HG03066 (cell line): ENCODE measurements at regions not wholly inside any gene's neighbourhood (a gene's known extent, or its start where the extent isn't known, plus 50 kb on each side); places are given as distances from the start of the nearest gene placed in this dataset.

ENCODE experiments used
- ATAC-seq: cut with Tn5 transposase; IDR thresholded peaks from one replicate; pipeline ENCODE4 v1.9.1; 2021; ENCODE audit warnings: low read depth; ENCODE audit not compliant: unreplicated experiment

DNA sequence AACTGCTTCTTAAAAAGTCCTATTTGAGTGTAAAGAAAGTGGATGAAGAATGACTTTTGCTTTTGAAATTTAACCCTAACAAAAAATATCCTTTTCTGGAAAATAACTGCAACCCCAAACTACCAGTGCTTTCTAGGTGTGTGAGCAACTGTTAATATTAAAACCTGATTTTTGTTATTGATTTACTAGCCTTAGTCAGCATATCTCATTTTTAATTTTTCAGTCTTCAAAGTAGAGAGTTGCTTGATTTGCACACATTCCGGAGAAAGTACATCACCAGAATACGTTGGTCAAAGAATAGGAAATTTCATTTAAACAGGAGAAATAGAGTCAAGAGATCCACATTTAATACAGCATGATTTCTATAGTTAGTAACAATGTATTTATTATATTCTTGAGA, 141.8 kb upstream of the ADAMTS5 start:
- no peak for ATAC-seq

DNA sequence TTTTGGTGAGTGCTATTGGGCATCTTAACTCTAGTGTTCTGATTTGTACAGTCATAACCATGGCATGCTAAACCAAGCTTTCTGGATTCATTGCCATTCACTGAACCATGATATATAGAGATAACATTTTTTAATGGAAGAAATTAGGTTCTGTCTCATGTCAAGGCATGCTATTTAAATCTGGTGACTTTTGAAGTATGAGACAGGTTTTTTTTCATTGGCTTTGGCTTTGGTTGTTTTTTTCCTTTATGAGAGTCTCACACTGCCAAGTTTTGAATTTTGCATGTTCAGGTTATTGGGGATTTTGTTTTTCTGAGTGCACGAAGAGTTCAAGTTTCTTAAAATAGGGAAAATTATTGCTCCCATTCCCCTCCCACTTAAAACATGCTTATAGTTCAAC, 141.3 kb upstream of the ADAMTS5 start:
- no peak for ATAC-seq

DNA sequence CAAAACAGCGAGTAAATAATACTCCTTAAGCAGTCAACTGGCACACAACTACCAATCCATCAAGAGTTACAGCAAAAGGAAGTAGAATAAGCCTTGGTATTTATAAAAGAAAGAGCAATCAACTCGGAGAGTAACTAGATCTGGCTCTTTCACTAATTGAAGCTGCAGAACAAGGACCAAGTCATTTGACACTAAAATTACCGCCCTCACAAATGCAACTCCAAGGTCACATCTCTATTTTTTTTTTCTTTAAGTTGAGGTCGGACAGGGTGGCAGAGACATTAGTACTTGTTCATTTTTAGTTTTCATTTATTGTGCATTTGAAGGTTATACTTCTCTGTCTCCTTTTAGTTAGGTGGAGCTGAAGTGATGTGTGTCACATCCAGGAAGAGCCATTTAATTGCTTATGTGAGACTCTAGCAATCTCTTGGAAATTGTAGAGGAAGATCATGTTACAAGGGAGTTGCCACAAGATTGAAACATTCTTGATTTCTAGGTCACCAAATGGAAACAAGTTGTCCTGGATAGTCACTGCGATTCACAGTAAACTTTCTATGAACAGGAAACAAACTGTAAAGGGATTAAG, 138.1 kb upstream of the ADAMTS5 start:
- no peak for ATAC-seq

DNA sequence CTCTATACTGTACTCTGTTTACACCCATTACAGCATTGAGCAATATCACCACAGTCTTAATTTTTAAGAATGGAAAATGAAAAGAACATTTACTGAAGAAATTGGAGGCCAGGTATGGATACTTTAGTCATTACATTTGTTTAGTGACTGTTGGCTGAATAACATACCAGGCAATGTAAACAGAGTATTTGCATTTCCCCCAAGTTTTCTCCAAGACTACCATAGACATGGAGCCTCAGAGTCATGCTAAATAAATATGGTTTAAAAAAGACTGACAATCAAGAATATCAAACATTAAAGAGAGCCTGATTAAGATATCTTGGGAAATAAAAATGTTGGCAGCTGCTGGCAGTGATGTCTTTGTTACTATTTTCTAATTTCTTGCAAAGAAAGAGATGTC, 136.9 kb upstream of the ADAMTS5 start:
- ATAC-seq, result no peak

DNA sequence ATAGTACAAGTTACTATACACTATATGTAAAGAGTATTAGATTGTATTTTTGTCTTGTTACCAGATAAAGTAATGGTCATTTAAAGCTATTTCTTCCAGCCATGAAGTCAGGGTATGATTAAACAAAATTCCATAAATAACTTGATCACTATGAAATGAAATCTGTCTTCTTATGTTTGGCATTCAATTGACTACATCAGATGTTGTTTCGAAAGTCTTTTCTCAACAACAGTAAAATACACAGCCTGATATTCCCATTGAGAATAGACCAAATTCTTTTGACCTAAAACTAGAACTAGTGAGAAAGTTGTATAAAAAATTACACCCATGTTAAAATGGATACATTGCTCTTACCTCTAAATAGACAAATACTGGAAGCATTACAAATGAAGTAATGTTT, 134.6 kb upstream of the ADAMTS5 start:
- ATAC-seq, result no peak

DNA sequence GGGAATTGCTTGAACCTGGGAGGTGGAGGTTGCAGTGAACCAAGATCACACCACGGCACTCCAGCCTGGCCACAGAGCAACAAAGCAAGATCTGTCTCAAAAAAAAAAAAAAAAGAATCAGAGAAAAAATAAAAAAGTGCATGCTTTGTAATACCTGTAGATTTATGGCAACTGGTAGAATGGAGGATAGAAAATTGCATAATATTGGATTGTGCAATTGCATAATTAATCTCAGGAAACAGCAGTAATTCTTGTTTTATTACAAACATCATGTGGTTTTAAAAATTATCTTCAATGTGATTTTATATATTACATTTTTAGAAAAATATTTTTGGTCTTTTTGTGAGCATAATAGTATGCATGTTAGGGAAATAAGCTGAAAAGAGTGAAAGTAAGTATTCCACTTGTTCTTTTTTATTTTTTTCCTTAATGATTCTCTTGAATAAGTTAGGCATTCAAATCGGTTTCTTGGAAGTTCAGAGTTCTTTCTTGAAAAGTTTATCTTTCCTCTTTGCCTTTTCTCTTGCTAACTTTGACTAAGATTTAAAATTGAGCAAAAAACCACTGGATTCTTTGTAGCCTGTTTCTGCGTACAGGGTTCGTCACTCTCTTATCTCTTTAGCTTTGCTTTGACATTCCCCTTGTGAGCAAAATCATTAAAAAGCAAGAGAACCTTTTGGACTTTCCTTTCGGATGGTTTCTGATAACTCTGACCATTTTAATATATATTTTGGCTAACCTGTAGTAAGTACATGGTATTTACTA, 127.5 kb upstream of the ADAMTS5 start:
- no peak for ATAC-seq

DNA sequence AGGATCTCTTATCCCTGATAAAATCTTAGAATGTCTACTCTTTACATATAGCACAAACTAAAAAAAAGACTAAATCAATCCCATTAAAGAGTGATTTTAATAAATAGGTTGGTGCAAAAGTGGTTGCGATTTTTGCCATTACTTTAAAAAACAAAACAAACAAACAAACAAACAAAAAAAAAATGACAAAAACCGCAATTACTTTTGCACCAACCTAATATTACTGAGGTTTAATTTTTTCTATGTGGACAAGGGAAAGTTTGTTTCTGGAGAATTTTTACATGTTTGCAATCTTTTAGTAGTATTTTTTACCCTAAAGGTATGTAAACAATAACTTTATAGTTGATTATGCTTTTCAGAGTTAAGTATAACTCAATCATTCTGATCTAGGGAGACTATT, 119.7 kb upstream of the ADAMTS5 start:
- ATAC-seq, result no peak

DNA sequence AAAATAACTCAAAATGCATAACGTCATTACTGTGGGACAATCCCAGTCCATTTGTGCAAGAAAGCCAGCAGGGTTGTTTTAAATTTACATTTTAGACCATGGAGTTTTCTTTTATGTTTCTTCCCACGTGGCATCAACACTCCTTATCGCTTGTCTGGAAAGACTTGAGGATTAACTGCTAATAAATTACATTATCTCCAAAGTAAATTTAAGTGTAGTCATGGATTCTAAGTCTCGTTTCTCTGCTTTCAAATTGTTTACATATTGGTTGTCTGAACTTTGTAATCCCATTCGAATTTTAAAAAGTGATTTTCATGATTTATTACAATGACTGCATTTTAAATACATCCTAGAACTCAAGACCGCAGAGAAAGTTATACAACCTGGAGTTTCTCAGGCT, 119.3 kb upstream of the ADAMTS5 start:
- ATAC-seq, result no peak

DNA sequence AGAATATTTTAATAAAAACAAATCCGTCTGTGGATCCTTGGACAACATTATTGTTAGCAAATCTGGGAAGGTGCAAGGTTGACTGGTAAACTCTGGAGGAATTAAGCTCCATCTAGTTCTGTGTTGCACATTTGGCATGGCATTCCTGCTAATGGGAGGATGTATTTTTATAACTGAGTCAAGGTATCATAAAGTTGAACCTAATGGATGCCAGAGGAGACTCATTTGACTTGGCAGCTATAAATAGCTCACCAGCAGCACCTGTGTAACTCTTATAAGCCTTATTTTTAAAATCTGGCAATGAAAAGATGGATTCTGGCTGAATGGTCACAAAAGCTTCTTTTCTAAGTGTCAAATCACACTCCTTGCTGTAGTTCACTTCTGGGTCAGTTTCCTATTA, 118.5 kb upstream of the ADAMTS5 start:
- ATAC-seq, result no peak

DNA sequence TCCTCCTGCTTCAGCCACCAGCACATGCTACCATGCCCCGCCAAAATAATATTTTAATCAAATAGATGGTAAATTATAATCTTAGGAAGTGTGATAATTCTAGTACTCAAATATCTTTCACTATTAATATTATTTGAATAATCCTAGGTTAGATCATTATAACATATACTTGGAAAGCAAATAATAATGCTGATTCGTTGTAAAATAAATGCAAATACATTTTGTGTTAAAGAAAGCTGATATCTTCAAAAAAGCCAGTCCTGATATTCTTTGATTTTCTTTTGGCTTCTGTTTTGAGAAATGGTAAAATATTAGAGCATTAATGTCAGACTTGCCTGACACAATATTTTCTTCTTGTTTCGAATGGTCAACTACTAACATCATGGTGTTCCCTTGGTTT, 116.3 kb upstream of the ADAMTS5 start:
- no peak for ATAC-seq

DNA sequence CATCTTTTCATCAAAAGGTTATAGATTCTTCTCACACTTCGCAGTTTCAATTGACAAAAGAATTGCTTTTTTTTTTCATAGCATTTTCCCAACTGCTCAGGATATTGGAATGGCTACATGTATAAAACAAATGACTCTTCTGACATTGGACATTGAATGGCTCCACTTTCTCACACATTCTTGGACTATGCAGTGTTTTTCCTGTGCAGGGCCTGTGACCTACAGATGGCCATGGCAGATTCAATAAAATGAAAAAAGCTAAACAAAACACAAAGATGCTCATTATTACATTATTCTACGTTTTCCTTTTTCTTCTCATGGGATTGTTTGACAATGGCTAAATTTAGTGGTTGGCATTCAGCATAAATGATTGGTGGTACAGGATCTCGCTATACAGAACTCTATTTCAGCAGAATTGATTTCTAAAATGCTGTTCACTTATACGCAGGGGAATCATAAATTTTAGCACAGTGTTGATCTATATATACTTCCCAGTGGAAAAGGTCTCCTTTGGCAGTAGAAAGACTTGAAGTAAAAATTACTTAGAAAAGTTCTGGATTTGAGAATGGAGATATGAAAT, 115.6 kb upstream of the ADAMTS5 start:
- ATAC-seq, result no peak

DNA sequence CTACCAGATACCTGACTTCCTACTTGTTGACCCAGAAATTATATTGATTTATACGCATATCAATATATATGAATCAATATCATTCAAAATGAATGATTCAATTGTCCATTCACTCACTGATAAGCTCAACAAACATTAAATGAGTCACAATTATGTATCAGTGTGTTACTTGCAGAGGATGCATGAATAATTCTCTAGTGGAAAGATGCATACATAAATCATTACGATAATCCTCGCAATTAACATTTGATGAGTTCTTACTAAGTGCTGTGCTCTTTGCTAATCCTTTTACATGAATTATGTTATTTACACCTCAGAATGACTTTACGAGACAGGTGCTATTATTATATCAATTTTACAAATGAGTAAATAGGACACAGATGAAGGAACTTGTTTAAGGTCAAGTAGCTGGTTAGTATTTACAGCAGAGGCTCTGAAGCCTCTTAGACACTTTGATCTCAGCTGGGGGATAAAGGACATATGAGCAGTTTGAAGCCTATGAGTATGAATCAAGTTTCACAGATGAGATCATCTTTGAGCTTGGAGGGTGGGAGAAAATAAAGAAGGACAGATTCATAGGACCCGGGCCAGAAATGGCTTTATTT, 112.8 kb upstream of the ADAMTS5 start:
- ATAC-seq, result no peak

DNA sequence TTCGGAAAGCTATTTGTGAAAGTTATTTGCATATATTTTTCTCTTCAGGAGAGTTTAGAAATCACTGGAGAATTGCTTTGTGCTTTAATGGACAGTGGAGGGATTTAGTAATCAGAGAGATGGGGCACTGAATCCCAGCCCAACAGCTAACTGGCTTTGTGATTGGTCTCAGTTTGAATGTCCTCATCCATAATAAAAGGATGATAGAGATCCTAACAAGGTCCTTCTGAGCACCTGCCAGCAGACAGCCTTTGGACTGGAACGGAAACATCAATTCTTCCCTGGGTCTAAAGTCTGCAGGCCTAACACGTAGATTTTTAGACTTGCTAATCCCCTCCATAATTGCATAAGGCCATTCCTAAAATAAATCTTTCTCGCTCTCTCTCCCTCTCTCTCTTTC, 112.0 kb upstream of the ADAMTS5 start:
- no peak for ATAC-seq

DNA sequence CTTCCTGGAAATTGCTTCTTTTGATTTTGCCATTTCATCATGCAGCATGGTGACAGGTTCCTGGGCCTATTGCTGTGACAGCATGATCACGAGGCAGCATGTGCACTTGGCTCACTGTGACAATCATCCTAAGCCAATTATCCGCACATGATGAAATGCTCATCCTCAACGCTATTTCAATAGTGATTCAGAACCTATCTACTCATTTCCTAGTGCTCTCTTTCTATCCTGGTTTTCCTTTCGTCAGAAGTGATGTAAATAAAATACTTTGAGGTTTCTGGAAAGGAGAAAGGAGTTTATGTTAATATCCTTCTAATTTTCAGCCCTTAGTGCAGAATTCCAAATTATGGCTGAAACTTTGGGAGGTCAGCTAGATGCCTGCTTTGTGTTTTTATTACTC, 110.6 kb upstream of the ADAMTS5 start:
- ATAC-seq, result no peak

DNA sequence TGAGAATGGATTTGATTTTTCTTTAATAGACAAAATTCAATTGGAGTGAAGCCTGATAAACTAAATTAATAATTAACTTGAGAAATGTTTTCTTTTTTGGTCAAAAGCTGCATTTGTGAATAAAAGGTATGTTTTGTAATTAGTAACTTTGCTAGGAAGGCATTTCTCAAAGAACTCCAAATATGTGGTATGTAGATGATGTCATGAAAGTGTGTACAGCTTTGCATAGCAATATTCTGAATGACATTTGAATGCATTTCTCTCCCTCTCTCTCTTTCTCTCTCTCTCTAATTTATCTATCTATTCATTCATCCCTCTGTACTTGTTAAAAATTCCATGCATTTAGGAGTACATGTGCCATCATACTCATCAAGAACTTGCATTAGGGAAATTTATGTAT, 109.1 kb upstream of the ADAMTS5 start:
- no peak for ATAC-seq

DNA sequence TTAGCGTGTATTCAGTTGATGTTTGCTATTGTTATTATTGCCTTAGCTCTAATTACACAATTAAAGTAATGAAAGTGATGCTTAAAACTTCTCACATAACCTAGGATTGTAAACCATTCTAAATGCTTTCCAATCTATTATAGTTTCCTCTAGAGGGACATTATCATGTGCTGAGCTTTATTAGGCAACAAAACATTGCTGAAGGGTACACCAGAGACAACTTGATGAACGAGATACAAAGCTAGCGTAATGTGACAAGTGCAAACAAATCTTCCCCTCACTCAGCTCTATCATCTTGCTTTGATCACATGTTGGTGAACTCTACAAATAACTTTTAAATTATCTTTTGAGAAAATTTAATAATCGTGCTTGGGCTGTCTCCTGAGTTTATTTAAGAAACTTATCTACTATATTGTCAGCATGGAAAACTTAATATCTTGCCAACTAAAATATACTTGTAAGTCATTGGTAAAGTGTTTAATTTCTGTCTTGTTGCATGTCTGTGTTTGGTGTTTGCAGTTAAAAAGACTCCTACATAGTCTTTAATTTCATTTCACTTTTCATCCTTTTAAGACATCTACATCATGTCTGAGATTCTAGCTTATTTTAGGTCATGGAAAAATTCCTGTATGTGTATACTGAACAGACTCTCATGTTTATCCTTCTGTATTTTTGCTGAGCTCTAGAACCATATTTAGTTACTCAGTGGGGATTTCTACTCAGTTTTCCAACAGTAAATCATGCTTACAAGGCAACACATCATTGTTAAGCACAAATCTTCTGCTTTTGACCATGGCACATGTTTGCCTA, 104.2 kb upstream of the ADAMTS5 start:
- no peak for ATAC-seq

DNA sequence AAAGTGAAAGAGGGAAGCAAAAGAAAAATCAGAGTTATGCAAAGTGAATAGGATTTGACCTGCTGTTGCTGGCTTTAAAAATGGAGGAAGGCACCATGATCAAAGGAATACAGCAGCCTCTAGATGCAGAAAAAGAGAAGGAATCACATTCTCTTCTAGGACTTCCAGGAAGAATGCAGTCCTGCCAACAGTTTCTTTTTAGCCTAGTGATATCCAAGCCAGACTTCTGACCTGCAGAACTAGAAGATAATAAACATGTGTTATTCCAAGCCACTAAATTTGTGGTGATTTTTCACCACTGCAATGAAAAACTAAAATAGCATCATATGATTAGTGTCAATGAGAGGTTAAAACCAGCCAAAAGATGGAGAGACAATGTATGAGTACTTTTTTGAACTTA, 101.9 kb upstream of the ADAMTS5 start:
- no peak for ATAC-seq

DNA sequence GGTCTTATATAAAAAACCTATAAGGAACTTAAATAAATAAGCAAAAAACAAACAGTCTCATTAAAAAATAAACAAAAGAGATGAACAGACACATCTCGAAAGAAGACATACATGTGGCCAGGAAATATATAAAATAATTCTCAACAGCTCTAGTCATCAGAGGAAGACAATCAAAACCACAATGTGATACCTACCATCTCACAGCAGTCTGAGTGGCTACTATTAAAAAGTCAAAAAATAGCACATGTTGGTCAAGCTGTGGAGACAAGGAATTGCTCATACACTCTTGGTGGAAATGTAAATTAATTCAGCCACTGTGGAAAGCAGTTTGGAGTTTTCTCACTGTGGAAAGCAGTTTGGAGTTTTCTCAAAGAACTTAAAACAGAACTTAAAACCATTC, 100.3 kb upstream of the ADAMTS5 start:
- ATAC-seq, result no peak

DNA sequence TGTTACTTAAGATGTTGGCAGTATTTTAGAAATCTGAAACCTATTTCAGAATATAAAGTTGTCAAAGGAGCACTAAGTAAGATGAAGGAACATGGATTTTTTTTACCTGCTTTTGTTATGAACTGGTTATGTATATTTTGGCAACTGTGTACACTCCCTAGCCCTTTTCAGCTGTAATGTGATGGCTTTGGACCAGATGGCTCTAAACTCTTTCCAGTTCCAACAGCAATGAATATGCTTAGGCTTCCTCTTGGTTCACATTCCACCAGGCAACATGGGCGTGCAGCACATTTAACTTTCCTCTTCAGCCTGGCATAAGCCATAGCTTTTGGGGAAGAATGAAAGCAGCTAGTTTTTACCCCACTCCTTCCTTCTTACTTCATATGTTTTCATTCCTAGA, 95.6 kb upstream of the ADAMTS5 start:
- ATAC-seq, result no peak

DNA sequence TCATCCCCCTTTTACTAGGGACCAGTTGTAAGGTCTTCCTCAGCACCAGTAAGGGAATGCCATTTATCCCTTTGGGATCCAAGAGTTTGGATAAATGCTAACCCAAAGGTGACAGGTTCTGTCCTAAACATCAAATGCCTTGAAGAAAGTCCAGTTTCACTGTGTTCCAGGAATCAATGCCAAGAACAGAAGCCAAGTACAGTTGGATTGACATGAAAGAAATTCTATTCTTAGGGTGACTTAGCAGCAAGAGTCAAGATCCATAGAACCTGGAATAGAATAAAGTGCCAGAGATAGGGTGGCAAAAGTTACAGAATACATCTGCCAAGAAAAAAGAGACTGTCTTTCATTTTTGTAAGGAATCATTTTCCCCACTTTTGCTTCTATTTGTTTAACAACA, 94.9 kb upstream of the ADAMTS5 start:
- no peak for ATAC-seq

DNA sequence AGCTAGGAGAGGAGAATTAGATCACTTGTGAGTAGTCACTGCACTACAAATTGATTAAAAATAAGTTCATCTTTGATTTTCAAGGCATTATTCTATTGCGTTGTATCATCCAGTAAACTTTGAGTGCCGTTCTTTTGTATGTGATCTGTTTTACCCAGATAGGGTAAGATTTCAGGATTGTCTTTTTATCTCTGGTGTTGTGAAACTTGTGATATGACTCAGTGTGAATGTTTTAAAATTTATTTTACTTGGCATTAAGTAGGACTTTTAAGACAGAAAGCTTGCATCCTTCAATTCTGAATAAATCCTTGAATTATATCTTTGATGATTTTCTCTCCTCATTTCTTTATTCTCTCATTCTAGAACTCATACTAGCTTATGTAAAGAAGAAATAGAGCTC, 93.3 kb upstream of the ADAMTS5 start:
- ATAC-seq, result no peak
